Stimulated activated CD4-positive, alpha-beta T cell treated with anti-CD3 and anti-CD28 coated beads, Interleukin-4, amount 100 ng/mL, for 1 hour (primary cell): ENCODE measurements at regions not wholly inside any gene's neighbourhood (a gene's known extent, or its start where the extent isn't known, plus 50 kb on each side); places are given as distances from the start of the nearest gene placed in this dataset.

Experiments
- DNase-seq: peaks from one replicate; pipeline ENCODE4 v3.0.0-alpha.2; 2020

DNA sequence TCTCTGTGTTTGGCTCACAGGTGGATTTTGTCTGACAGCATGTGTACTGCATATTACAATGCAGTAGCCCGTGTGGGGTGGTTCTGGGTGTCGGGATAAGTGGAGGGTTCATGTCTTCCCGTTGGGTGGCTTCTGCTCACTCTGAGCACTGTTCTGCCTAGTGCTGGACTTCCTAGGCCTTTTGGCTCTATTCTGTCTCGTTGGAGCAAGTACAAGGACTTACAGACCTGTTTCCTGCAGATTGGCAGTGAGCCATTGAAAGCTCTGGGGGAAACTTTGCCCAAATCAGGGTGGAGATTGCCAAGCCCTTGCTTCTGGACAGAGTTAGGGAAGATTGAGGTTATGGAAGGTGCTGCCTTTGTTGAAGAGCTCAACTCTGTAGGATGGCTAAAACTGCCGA is 91.1 kb upstream of the SLC4A4 start:
- DNase-seq, result no peak

DNA sequence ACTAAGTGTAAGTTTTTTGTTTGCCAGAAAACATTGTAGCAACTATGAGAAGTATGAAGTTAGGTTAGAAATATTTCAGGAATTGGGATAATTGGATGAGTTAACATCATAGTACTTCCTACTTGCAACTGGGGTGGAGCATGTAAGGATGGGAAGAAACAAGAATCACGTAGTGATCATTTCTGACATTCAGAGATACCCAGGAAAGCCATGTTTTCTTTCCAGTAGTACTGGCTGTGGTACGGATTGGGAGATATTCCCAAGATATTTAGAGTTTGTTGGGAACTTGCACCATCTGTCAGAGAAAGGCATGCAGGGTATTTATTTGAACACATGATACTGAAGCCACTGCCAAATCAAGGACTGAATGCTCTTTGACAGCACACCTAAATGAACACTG is 87.6 kb upstream of the SLC4A4 start:
- no peak for DNase-seq

DNA sequence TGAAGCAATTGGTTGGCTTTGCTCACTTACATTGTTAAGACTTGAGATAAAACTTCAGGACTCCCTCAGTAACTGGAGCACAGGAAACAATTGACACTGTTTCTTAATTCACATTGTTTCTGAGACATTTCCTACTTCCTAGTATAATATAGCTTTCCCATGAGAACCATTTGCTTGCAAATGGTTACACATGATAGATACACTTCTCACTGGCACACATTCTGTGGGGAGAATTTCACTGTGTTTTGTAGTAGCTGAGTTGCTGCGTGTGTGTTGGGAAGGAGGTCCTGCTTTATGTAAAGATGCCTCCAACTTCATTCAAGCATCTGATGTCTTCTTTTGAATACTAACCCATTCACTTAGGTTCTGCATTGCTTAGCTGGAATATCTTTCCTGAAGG is 85.3 kb upstream of the SLC4A4 start:
- DNase-seq, result no peak

DNA sequence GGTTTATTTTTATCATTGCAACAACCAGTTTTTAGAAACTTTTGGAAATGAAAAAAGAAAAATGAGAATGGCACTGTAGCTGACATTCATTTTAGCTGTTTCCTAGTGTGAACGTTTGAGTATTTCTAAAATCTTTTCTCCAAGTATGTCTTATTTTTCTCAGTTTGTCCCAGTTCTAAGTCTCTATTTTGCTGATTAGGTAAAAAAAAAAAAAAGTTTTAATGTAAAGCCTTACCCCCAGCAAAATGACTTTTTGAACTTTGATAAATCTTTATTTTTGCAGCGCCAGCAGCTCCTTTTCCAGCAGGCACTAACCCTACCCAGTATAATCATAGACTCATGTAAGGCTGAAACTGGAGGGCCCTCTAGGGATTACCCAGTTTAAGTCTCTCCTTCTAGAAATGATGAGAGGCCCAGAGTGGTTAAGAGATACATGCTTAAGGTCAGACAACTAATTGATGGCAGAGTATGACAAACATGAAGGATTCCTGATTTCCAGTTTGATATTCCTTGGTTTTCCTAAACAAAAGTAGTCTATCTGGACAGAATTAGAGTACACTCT is 84.3 kb upstream of the SLC4A4 start:
- no peak for DNase-seq

DNA sequence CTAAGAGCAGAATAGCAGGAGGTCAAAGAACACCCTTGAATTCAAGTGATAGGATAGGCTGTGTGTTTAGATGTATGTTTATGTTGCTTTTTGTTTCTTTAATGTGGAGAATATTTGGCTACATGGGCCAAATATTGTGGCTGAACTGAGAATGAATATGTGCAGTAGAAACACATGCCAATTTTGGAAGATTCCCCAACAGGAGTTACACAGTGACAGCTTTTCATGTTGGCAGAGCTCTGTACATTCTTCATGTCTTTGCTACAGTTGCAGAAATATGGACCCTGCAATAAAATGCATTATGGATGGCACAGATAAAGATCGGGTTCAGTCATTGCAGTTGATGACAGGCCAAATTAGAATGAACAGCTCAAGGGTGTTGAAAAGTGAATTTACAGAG is 82.8 kb upstream of the SLC4A4 start:
- DNase-seq, result no peak

DNA sequence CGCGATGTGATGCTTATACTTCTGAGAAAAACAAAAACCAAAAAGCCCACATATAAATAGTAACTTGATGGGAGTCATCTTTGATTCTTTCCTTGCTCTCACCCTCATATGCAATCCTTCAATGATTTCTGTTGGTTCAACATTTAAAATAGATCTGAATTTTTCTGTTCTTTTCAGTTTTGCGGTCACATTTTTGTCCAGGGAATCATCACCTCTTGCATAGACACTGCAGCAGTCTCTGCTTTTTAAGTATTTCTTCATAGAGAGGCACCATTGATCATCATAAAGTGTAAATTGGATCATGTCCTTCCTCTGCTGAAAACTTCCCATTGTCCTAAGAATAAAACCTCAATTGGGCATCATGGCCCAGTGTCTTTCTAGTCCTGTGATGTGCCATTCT is 81.1 kb upstream of the SLC4A4 start:
- no peak for DNase-seq

DNA sequence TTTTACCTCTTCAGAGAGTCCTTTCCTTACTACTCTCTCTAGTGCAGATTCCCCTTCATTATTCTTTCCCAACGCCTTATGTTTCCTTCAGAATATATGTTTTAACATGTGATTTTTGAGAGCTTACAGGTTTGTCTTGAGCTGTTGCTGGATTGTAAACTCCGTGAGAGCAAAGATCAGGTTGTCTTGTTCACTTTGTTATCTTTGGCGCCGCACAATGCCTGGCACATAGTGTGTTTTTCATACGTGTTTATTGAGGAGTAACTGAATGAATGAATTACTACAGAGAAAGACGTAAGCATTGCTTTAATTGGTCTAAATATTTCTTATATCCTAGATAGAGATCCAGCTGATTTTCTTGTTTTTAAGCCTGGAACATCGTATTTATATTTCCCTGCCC is 80.5 kb upstream of the SLC4A4 start:
- no peak for DNase-seq

DNA sequence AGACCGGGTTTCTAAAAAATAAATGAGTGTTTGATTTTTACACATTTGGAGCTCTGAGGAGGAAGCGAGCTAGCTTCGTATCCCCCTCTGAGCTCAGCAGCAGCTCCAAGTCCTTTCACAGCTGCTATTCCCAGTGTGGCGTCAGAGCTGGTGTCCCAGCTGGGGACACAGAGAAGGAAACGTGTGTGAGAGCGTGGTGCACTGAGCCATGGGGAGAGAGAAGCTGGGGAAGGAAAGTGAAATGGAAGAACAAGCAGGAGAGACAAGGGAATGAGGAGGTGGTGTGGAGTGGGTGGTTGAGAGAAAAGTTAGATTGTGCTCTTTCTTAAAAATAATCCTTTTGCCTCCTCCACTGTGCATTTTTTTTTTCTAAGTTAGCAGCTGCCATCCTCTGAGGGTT is 79.5 kb upstream of the SLC4A4 start:
- DNase-seq, result no peak

DNA sequence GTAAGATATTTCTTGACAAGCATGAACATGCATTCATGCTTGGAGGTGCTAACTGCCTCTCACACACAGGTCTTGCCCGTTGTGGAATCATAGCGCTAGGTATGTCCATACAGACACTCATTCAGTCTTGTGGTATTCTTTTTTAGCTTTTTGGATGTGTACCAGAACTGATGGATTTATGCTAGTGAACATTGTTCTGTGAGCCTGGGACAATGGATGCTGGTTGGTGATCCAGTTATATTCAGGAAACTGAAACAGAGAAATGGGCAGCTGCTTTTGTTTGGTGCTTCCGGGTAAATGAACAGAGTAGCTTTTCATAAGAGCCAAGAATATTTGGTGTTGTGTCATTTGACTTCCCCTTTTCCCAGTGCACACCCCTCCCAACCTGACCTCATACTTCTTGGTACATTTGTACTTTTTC is 78.9 kb upstream of the SLC4A4 start:
- DNase-seq, result no peak

DNA sequence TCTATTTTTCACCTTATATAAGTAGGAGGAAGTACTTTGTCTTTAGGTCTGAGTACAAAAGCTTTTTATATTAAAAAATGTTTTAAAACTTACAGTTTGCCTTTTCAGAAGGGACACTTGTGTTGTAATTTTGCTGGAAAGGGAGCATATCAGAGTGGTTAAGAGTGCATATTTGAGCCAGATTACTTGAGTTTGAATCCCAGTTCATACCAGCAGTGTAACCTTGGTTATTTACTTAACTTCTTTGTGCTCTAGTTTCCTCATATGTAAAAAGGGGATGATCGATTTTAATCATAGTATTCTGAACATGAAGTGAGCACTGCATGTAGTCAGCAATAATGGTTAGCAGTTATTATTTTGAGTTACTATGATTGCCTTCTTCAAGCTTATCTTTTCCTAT is 78.3 kb upstream of the SLC4A4 start:
- no peak for DNase-seq

DNA sequence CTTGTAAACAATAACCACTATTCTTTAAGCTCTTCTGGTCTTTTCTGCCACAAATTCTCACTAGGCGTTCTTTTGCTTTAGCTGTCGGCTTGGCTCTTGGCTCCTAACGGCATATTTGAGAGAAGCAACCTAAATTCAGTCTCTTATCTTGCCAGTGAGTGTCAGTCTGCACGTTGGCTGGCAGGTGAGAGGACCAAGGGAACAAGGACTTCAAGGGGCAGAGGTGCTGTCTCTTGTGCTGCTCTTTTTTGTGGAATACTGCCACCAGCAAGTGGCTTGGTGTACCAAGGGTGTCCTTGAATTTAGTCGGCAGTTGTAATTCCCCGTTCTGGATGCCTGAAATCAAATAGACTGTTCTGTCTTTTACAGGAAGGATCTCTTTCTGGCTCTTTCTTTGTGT is 77.8 kb upstream of the SLC4A4 start:
- no peak for DNase-seq

DNA sequence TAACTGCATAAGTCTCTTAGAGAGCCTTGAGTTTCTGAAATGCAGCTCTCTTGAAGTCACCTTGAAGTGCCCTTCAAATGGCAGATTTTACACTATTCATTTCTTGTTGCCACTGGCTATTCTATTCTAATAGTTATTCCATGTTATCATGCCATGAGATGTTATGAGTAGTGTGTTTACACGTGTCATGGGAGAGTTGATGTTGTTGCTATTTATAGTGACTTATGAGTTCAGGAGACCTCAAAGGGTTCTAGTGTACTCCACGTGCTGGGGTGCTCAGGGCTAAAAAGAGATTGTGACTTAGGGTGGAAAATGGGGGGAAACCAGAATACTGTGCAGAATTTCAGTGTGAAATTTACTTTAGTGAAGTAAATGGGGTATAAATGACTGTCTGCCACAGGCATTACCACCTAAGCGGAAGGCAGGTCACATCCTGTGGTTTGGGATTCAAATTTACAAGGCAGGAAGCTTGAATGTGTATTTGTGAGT is 77.1 kb upstream of the SLC4A4 start:
- no peak for DNase-seq

DNA sequence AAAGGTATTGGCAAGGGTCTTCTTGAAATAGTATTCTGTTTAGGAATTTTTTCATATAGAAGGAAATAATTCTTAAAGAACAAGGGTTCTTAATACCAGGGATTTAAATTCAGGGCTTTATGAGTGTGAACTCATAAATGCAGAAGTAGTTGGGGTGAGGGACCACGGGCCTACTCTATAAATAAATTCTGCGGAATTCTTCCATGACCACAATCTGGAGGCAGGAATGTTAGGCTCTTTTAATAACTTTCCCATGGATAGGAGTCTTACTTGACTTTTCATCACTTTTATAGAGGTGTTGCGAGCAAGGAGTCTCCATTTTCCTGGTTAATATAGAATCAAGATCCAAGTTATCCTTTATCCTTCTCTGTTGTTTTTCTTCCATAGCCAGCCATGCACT is 76.7 kb upstream of the SLC4A4 start:
- no peak for DNase-seq

DNA sequence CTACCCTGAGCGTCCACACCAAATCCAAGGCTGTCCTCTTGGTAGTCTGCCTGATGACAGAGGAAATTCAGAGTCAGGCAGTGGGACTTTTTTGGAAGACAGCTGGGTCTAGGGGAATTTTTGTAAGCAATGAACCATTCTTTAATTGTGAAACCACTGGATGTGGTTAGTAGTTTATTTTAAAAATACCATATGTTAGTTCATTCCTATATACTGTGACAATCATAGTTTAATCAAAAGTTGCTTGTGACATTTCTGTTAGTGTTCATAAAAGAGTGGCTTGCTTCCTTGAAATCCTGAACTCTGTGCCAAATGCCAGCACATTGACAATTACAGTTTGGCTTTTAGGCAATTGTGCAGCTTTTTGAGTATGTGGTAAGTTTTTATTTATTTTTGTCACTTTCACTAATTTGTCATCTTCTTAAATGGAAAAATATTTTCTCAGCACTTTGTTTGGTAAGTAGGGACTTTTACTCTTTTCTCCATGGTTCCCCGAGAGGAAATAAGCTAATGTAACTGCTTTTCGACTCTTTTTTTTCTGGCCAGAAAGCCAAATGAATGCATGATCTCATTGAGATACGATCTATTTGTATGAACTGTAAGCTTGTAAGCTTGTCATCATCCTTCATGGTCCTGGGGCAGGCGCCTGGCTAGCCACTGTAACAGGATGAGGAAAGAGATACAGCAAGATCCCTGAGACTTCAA is 72.6 kb upstream of the SLC4A4 start:
- DNase-seq, result no peak

DNA sequence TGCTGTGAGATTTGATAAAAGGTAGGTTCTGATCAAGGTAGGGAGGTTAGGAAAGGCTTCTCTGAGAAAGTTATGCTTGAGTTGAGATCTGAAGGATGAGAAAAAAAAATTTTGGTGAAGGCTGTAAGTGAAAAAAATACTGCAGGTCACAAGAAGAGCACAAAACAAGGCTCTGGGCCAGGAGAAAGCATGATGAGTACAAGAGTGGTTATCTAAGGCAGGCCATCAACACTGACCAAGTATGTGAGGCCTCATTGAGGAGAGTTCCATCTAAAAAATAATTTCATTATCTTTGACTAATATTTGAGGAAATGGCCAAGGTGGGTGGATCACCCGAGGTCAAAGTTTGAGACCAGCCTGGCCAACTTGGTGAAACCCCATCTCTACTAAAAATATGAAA is 71.6 kb upstream of the SLC4A4 start:
- no peak for DNase-seq

DNA sequence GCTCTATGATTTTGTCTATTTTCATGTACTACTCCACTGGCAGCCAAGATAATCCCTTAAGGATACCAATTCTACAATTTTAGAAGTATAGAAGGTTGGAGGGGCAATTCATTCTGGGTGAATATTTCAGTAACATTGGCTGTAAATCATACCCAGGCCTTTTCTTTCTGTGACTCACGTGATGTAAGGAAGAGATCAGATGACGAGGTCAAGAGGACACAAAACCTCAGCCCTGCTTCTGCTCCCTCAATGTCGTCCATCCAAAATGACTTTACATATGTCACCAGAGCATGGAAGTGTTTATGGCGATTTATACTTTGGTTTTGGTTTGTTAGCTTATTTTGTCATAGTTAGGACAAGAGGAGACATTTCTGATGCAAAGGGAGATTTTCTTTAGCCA is 70.7 kb upstream of the SLC4A4 start:
- DNase-seq, result no peak

DNA sequence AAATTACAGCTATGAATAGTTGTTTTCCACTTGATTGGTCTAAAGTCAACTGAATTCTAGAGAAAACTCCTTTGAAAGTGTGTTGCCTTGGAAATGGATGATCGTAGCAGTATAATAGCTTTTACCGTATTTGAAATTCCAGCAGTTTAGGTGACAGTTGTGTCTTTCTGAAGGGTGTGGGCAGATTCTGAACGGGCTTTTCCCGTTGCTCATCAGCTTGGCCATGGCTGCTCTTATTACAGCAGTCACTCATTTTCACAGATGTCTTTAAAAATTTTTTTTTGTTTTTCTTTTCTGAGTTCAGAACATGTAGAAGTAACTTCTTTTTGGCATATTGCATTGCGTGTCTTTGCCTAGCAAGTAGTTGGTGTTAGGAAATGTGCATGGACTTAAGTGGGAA is 69.6 kb upstream of the SLC4A4 start:
- no peak for DNase-seq

DNA sequence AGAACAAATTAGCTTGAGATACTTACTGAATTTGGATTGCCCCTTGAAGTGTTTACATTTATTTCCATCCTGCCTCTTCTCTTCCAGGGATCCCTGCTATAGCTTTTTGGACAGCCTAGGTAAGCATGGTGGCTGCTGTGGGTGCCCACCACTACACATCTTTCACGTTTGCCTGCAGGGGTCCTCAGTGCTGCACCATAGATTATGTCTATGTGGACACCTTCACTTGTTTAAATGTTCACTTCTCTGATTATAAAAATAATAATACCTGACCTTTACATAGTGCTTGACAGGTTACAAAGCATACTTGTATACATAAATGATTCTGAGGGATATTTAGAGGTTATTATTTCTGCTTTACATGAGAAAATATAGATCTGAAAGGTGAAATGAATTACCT is 67.9 kb upstream of the SLC4A4 start:
- DNase-seq, result peak; percentile 1

DNA sequence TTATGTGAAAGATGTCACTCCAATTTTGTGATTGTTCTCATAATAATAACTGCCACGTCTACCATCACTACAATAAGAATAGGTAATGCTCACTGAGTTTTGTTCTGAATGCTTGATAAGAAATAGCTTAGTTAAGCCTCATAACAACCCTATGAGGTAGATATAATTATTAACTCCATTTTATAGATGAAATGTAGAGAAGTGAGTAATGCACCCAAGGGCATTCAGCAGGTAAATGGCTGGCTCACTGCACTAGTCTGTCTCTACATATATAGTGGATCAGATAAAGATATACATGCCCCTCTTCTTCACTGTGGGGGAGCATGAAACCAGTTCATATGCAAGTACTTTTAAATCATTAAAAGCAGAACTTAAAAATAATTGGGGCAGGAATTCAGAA is 65.8 kb upstream of the SLC4A4 start:
- DNase-seq, result no peak

DNA sequence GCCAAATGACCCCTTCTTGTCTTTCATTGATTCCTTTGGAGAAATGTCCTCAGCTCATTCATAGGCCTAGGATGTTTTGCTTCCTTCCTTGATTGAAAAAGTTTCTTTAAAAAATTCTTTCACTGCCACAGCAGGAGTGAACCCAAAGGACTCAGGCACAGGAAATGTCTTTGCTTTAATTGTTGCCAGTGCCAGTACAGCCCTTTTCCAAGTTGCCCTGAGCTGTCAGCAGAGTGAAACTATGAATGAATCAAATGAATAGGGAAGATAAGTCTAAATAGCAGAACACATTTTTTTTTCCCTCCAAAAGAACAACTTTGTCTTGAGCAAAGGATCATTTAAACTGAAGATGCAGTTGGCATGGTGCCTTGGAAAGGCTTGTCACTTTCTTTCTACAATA is 63.8 kb upstream of the SLC4A4 start:
- no peak for DNase-seq

DNA sequence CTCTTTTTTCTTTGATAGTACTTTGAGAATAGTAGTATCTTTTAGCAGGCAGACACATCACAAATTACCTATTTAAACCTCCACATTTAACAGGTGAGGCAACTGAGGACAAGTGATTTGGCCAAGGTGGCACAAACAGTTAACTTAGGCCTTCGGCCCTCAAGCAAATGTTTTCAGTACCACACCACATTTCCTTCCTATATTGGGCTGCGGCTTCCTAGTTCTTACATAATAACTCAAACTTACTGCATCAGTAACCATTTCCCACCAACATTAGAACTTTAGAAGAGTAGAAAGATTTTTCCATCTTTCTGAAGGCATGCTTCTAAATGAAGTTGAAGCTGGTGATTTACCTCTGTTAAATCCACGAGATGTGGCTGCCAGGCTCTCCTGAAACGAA is 63.2 kb upstream of the SLC4A4 start:
- DNase-seq, result no peak

DNA sequence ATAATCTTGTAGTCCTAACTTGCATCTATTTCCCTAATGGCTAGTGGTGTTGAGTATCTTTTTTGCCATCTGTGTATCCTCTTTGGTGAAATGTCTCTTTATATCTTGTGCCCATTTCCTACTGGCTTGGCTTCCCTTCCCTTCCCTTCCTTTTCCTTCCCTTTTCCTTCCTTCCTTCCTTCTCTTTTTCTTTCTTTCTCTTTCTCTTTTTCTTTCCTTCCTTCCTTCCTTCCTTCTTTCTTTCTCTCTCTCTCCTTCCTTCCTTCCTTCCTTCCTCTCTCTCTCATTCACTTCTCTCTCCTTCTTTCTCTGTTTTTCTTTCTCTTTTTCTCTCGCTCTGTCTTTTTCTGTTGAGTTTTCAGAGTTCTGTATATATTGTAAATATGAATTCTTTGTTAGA is 61.5 kb upstream of the SLC4A4 start:
- no peak for DNase-seq

DNA sequence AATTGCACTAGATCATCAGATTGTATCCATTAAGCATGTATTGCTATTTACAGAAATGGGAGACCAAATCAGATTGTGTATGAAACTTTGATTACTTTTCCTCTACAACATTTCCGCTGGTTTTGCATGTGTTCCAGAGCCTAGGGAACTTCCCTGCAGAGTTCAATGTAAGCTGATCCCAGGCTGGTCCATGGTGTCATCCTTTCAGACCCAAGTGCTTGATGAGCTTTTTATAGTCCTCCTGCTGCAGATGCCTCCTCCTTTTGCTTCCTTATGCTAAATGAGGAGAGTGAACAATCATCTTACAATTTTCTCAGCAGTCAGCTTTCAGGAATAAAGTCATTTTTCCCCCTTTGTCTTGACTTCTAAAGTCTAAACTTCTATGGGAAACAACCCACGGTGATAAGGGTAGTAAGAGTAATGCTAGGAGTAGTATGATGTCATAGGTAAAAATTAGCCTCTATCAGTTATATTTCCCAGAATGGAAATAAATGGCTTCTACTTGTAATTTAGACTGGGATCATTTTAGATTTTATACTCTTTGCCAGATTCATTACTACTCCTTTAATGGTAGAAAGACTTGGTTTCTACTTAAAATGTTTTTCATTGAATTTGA is 55.1 kb upstream of the SLC4A4 start:
- no peak for DNase-seq

DNA sequence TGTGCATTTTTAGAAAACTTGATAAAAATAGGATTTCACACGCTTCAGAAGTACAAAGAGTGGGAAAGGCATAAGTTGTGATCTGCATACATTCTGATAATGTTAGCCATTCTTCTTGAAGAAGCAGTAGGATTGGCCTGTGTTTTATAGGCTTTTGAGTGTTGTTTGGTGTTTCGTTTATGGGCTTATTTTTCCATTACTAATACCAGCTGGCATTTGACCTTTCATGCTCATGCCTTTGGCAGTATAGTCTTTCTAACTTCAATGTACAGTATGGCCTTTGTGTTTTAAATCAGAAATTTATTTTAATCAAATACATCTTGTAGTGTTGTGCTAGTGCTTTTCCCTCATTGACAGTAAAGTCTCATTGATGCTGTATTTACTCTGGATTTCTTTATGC is 51.5 kb upstream of the SLC4A4 start:
- DNase-seq, result no peak

DNA sequence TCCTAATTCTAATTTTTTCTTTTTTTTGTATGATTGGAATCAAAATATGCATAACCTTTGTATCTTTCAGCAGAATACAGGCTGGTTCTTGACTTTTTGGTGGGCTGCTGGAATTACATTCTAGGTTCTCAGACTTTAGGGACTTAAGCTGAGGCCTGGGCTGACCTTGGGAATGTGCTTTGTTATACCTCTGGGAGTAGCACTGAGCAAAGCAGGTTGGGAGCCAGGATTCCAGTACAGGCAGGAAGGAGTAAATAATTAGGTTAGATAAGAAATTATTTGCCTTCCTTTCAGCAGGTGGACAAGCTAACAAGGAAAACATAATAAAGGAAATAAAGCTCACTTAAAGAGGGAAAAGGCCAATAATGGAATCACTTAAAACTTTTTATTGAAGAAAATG is 49.9 kb upstream of the SLC4A4 start:
- DNase-seq, result no peak
